NCI-H2107 (cell line): ENCODE measurements at regions not wholly inside any gene's neighbourhood (a gene's known extent, or its start where the extent isn't known, plus 50 kb on each side); places are given as distances from the start of the nearest gene placed in this dataset.
"Not testable (repeated sequence)": the region's sequence is repeated elsewhere in the genome, so short reads cannot be mapped to it uniquely, and the experiment has no call there.

ENCODE experiments used
- DNase-seq: peaks from one replicate; lab custom pipeline; 2025; lab: John Stamatoyannopoulos, UW

DNA sequence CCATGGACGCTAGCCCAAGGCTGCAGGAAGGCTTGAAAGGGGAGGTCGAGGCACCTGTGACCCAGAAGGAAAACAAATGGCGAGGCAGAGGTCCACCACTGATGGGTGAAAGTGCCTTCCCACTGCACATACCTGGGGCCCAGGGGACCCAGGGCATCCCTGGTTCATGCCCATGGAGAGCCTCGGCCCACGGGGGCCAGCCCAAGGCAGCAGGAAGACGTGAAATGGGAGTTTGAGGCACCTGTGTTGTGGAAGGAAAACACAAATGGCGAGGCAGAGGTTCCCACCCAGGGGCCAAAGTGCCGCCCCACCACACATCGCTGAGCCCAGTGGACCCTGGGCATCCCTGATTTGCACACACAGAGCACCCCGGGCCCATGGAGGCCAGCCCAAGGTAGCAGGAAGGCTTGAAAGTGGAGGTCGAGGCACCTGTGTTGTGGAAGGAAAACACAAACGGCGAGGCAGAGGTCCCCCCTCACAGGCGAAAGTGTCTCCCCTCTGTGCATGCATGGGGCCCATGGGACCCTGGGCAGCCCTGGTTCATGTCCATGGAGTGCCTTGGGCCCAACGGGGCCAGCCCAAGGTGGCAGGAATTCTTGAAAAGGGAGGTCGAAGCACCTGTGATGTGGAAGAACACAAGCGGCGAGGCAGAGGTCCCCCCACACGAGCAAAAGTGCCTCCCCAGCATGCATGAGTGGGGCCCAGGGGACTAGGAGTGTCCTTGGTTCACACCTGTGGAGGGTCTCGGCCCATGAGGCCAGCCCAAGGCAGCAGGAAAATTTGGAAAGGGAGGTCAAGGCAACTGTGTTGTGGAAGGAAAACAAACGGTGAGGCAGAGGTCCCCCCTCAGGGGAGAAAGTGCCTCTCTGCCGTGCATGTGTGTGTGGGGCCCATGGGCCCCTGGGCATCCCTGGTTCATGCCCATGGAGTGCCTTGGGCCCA, 383.3 kb downstream of the ALG10 start:
- DNase-seq: no peak

GRCh38 chr12:34406228-34406995, 384.1 kb downstream of the ALG10 start:
- no peak for DNase-seq

DNA sequence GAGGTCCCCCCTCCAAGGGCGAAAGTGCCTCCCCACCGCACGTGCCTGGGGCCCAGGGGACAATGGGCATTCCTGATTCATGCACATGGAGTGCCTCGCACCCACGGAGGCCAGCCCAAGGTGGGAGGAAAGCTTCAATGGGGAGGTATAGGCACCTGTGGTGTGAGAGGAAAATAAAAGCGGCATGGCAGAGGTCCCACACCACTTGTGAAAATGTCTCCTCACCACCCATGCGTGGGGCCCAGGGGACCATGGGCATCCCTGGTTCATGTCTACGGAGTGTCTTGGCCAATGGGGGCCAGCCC, 384.7 kb downstream of the ALG10 start:
- no peak for DNase-seq

GRCh38 chr12:34407813-34408212, 385.5 kb downstream of the ALG10 start:
- DNase-seq: no peak

DNA sequence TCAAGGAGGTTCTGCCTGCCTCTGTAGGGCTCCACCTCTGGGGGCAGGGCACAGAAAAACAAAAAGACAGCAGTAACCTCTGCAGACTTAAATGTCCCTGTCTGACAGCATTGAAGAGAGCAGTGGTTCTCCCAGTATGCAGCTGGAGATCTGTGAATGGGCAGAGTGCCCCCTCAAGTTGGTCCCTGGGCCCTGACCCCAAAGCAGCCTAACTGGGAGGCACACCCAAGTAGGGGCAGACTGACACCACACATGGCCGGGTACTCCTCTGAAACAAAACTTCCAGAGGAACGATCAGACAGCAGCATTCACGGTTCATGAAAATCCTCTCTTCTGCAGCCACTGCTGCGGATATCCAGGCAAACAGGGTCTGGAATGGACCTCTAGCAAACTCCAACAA, 409.2 kb downstream of the ALG10 start:
- DNase-seq: not testable (repeated sequence)
